ENCODE measurements at regions not wholly inside any gene's neighbourhood (a gene's known extent, or its start where the extent isn't known, plus 50 kb on each side); places are given as distances from the start of the nearest gene placed in this dataset.

GRCh38 chr19:31496076-31496475 lies 146.8 kb upstream of the TSHZ3 start:
- H3K27ac ChIP-seq (ENCODE audit: low read depth, low read length), result no peak overlapping the region
- CTCF ChIA-PET, result no interaction called here
- no peaks in the 10 kb centered on the region for H3K27me3 ChIP-seq (ENCODE audit: control insufficient read depth, insufficient read depth, low read length)
- POLR2A ChIA-PET, result no interaction called here
- H3K9me3 ChIP-seq (ENCODE audit: control insufficient read depth, insufficient read depth, low read length), result no peaks in the 10 kb centered on the region; the same call in 1 of the 2 replicates
- TF ChIP-seq, protein P1, sequence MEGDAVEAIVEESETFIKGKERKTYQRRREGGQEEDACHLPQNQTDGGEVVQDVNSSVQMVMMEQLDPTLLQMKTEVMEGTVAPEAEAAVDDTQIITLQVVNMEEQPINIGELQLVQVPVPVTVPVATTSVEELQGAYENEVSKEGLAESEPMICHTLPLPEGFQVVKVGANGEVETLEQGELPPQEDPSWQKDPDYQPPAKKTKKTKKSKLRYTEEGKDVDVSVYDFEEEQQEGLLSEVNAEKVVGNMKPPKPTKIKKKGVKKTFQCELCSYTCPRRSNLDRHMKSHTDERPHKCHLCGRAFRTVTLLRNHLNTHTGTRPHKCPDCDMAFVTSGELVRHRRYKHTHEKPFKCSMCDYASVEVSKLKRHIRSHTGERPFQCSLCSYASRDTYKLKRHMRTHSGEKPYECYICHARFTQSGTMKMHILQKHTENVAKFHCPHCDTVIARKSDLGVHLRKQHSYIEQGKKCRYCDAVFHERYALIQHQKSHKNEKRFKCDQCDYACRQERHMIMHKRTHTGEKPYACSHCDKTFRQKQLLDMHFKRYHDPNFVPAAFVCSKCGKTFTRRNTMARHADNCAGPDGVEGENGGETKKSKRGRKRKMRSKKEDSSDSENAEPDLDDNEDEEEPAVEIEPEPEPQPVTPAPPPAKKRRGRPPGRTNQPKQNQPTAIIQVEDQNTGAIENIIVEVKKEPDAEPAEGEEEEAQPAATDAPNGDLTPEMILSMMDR (IDR thresholded peaks at IDR 0.05; ENCODE audit: low read depth, low read length), result no peak
- no peak overlapping the region for H3K4me3 ChIP-seq (ENCODE audit: low read depth, low read length)
- no peak for DNase-seq (ENCODE audit: low read depth, low spot score)

GRCh38 chr19:31497709-31498108 lies 148.5 kb upstream of the TSHZ3 start:
- POLR2A ChIA-PET, result no interaction called here
- Histone ChIP-seq H3K27ac (ENCODE audit: low read depth, low read length) (no peak overlapping the region), H3K4me3 (ENCODE audit: low read depth, low read length) (no peak overlapping the region), H3K27me3 (ENCODE audit: control insufficient read depth, insufficient read depth, low read length) (peaks cover 3% of the 10 kb centered on the region), H3K9me3 (ENCODE audit: control insufficient read depth, insufficient read depth, low read length) (no peaks in the 10 kb centered on the region; the same call in 1 of the 2 replicates)
- TF ChIP-seq, protein P1 (IDR thresholded peaks at IDR 0.05; ENCODE audit: low read depth, low read length), result no peak
- no peak for DNase-seq (ENCODE audit: low read depth, low spot score)
- CTCF ChIA-PET, result no interaction called here

DNA sequence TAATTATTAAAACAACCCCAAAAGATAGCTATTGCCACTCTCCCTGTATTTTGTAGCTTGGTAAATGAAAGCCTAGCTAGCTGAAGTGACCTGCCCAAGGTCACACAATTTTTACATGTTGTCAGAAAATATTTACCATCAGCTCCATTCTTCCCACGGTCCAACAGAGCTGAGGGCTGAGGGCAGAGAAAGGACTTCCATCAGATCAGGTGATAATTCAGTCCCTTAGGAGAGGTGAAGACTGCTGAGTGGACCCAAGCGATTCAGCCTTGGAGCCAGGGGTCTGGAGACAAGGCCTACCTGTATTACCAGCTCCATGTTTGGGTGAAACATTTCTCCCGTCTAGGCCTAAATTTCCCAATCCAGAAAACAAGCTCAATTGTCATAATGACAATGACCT lies 149.5 kb upstream of the TSHZ3 start:
- Histone ChIP-seq H3K4me3 (ENCODE audit: low read depth, low read length) (no peak overlapping the region), H3K27ac (ENCODE audit: low read depth, low read length) (no peak overlapping the region), H3K9me3 (ENCODE audit: control insufficient read depth, insufficient read depth, low read length) (no peaks in the 10 kb centered on the region; the same call in 1 of the 2 replicates), H3K27me3 (ENCODE audit: control insufficient read depth, insufficient read depth, low read length) (peaks cover 3% of the 10 kb centered on the region)
- TF ChIP-seq, protein P1 (IDR thresholded peaks at IDR 0.05; ENCODE audit: low read depth, low read length), result no peak
- ChIA-PET CTCF (interaction anchor here (0.7 kb wide), 1 partner anchor 815 kb away, joined by 3 read pairs; no protein-coding TSS in a partner anchor), POLR2A (no interaction called here)
- no peak for DNase-seq (ENCODE audit: low read depth, low spot score)

DNA sequence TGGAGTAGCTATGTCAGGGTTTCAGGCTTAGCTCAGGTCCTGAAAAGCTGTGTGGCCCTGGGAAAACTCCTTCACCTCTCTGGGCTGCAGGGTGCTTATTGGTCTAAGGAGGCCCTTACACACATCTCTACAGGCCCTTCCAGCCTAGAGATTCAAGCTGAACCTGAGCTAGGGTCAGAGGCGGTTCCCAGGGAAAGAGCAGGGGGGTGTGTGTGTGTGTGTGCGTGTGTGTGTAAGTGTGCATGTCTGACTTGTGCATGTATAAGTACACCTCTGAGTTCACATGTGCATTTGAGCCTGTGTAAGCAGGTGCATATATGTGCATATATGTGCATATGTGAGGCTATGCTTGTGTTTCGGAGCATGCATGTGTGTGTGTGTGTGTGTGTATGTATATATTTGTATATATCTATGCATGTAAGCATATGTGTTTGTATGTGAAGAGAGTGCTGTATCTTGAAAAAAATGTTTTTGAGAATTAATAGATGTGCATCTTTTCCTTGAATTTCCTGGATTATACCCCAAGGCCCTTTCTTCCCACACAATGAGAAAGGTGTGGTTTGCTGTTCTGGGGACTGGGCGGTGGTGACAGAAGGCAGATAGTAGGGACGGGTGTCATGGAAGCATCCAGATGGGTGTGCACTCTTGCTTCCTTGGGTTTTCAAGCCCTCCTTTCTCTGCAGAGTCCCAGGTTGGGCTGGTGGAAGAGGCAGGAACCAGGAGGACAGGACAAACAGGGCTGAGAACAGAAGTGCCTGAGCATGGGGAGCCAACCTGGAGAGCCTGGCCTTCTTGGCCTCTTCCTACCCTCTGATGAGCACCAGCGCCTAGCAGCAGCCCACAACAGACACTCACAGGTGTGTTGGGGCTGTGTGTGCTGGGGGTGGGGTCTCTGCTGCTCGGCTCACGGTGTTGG lies 150.3 kb upstream of the TSHZ3 start:
- Histone ChIP-seq H3K4me3 (ENCODE audit: low read depth, low read length) (no peak overlapping the region), H3K9me3 (ENCODE audit: control insufficient read depth, insufficient read depth, low read length) (no peaks in the 10 kb centered on the region; the same call in 1 of the 2 replicates), H3K27ac (ENCODE audit: low read depth, low read length) (no peak overlapping the region), H3K27me3 (ENCODE audit: control insufficient read depth, insufficient read depth, low read length) (peaks cover 3% of the 10 kb centered on the region)
- POLR2A ChIA-PET, result no interaction called here
- DNase-seq (ENCODE audit: low read depth, low spot score), result no peak
- TF ChIP-seq, protein P1 (IDR thresholded peaks at IDR 0.05; ENCODE audit: low read depth, low read length), result no peak
- CTCF ChIA-PET, result interaction anchor here (0.7 kb wide), 1 partner anchor 816 kb away, joined by 3 read pairs; no protein-coding TSS in a partner anchor

DNA sequence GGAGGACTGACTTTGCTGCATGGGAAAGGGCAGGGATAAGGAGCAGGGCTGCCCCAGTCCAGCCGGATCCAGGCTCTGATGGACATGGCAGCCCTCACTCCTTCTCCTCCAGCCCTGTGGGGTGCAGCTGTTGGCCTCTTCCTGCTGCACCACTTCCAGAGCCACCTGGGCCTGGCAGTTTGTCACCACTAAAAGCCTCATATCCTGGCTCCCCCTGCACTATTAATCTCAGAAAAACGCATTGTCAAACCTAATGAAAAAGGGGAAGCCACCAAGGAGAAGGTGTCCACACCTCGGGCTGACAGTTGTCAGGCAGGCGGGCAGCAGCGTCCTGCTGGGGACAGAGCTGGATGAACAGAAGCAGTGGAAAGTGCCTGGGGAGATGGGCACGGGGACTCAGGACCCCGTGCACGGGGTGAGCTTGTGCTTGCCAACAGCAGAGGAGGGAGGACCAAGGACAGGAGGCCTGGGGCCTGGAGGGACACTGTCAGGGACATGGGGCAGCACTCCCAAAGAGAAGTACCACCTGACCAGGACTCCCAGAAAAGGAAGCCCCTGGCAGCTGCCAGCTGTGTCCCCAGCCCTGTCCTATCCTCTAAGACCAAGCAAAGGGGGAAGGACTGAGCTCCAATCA lies 151.1 kb upstream of the TSHZ3 start:
- no peak for DNase-seq (ENCODE audit: low read depth, low spot score)
- no peak overlapping the region for H3K27ac ChIP-seq (ENCODE audit: low read depth, low read length)
- peaks cover 3% of the 10 kb centered on the region for H3K27me3 ChIP-seq (ENCODE audit: control insufficient read depth, insufficient read depth, low read length)
- TF ChIP-seq, protein P1 (IDR thresholded peaks at IDR 0.05; ENCODE audit: low read depth, low read length), result no peak
- no peak overlapping the region for H3K4me3 ChIP-seq (ENCODE audit: low read depth, low read length)
- ChIA-PET CTCF (no interaction called here), POLR2A (no interaction called here)
- H3K9me3 ChIP-seq (ENCODE audit: control insufficient read depth, insufficient read depth, low read length), result no peaks in the 10 kb centered on the region; the same call in 1 of the 2 replicates

Measured in AG04450 (cell line).